ENCODE measurements at regions not wholly inside any gene's neighbourhood (a gene's known extent, or its start where the extent isn't known, plus 50 kb on each side); places are given as distances from the start of the nearest gene placed in this dataset.

DNA sequence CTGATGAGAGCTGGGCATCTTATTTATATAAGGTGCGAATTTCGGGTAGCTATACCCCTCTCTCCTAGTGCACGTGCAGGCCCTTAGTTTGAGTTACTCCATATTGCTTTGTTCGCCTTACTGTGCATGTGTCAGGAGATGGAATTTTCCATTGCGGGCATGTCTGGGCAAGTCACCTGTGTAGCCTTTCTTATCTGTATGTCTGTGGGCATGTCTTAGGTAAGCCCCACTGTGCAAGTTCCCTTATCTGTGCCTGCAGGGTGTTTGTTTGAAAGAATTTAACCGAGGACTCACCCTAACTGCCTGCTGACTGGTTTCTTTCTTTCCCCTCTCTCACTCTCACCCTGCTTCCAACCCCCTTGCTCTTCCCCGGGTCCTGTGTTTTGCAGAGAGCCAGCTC, 140.7 kb upstream of the RANBP3L start:
- TF ChIP-seq CTCF (IDR thresholded peaks at IDR 0.05) (no peak), POLR2A (IDR thresholded peaks at IDR 0.05) (no peak)

Measured in testis (tissue), 2 donors.